ENCODE measurements at regions not wholly inside any gene's neighbourhood (a gene's known extent, or its start where the extent isn't known, plus 50 kb on each side); places are given as distances from the start of the nearest gene placed in this dataset.

- WGBS, 3 donors = 68 to 69% (median 69%) methylated on average over 5 of the region's 5 CpGs
- no peaks in the 10 kb centered on the region for H3K36me3 ChIP-seq
- no peaks in the 10 kb centered on the region for H3K4me1 ChIP-seq (ENCODE audit: insufficient read depth)
- H3K27me3 ChIP-seq = no peaks in the 10 kb centered on the region
- H3K27ac ChIP-seq = no peak overlapping the region
- TF ChIP-seq EP300 (IDR thresholded peaks at IDR 0.05) (no peak), POLR2A (IDR thresholded peaks at IDR 0.05) (no peak)
- TF ChIP-seq, protein P1, sequence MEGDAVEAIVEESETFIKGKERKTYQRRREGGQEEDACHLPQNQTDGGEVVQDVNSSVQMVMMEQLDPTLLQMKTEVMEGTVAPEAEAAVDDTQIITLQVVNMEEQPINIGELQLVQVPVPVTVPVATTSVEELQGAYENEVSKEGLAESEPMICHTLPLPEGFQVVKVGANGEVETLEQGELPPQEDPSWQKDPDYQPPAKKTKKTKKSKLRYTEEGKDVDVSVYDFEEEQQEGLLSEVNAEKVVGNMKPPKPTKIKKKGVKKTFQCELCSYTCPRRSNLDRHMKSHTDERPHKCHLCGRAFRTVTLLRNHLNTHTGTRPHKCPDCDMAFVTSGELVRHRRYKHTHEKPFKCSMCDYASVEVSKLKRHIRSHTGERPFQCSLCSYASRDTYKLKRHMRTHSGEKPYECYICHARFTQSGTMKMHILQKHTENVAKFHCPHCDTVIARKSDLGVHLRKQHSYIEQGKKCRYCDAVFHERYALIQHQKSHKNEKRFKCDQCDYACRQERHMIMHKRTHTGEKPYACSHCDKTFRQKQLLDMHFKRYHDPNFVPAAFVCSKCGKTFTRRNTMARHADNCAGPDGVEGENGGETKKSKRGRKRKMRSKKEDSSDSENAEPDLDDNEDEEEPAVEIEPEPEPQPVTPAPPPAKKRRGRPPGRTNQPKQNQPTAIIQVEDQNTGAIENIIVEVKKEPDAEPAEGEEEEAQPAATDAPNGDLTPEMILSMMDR (IDR thresholded peaks at IDR 0.05) = no peak
- no peak overlapping the region for H3K4me3 ChIP-seq
- H3K9me3 ChIP-seq = peaks cover 0 to 10% of the 10 kb centered on the region in 2 donors
- intact Hi-C loops (cut with DNase I) = no loop called here
- no peak for DNase-seq
These were observed 256.5 kb upstream of the TNRC6C start for GRCh38 chr17:77701996-77702395.

DNA sequence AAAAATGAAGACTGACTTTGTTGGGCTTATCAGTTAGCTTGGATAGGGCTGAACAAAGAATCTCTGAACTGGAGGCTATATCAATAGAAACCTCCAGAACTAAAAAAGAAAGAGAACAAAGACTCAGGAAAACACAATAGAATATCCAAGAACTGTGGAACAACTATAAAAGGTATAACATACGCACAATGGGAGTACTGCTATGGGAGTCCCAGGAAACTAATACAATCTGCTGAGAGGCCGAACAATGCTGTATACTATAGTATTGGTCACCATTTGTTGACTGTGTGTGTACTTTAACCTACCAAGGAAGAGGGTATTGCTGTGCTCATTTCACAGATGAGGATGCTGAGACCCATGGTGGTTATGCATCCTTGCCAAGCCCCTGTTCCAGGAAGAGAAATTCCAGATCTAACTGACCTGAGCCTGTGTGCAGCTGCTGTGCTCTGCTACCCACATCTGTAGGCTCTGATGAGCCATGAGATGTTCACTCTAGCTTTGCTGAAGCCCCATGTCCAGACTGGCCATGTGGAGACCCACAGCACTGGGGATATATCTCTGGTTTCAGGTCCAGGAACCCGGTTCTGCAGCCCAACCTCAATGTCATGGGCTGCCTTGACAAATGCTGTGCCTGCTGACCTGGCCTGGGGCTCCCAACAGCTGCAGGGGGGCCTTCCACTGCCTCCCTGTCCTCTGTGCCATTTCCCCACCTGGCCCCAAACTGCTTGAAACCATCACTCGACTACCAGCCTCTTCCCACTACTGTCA, 254.3 kb upstream of the TNRC6C start:
- H3K9me3 ChIP-seq = peaks cover 0 to 10% of the 10 kb centered on the region in 2 donors
- intact Hi-C loops (cut with DNase I) = no loop called here
- 73 to 76% (median 74%) methylated on average over 4 of the region's 4 CpGs for WGBS, 3 donors

GRCh38 chr17:77706938-77707337, 251.6 kb upstream of the TNRC6C start:
- 81 to 85% (median 83%) methylated on average over 6 of the region's 6 CpGs for WGBS, 3 donors
- TF ChIP-seq, protein P1 (IDR thresholded peaks at IDR 0.05) = no peak
- TF ChIP-seq EP300 (IDR thresholded peaks at IDR 0.05) (no peak), POLR2A (IDR thresholded peaks at IDR 0.05) (no peak)

More for the DNA sequence above, 254.3 kb upstream of the TNRC6C start:
- Histone ChIP-seq H3K36me3 (no peaks in the 10 kb centered on the region), H3K4me3 (no peak overlapping the region), H3K27me3 (no peaks in the 10 kb centered on the region), H3K27ac (no peak overlapping the region), H3K4me1 (ENCODE audit: insufficient read depth) (no peaks in the 10 kb centered on the region)
- no peak for TF ChIP-seq EP300 (IDR thresholded peaks at IDR 0.05)
- TF ChIP-seq, protein P1 (IDR thresholded peaks at IDR 0.05) = no peak
- TF ChIP-seq POLR2A (IDR thresholded peaks at IDR 0.05) = no peak
- no peak for DNase-seq

DNA sequence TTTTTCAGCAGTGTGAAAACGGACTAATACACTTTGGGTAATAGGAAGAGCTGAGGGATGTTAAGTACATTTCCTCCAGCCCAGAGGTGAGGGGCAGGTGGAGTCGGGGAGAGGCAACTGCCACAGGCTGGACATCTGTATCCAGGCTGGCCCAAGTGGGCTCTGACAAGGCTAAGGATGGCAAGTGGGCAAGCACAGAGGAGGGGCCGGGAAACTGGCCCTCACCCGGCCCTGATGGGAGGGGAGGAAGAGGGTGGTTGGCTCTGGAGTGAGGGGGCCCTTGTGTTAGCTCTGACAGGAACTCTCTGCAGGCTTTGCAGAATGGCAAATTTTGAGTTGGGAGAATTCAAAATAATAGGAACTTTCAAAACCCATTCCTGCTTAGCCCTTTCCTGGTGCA, 251.0 kb upstream of the TNRC6C start:
- Histone ChIP-seq H3K9me3 (peaks cover 0 to 10% of the 10 kb centered on the region in 2 donors), H3K27ac (no peak overlapping the region), H3K36me3 (no peaks in the 10 kb centered on the region), H3K4me3 (no peak overlapping the region), H3K27me3 (no peaks in the 10 kb centered on the region), H3K4me1 (ENCODE audit: insufficient read depth) (no peaks in the 10 kb centered on the region)
- 81 to 91% (median 84%) methylated on average over 4 of the region's 4 CpGs for WGBS, 3 donors
- TF ChIP-seq EP300 (IDR thresholded peaks at IDR 0.05) = no peak
- TF ChIP-seq, protein P1 (IDR thresholded peaks at IDR 0.05) = no peak
- TF ChIP-seq POLR2A (IDR thresholded peaks at IDR 0.05) = no peak
- intact Hi-C loops (cut with DNase I) = no loop called here
- DNase-seq = no peak

More at GRCh38 chr17:77706938-77707337, 251.6 kb upstream of the TNRC6C start:
- Histone ChIP-seq H3K9me3 (peaks cover 0 to 10% of the 10 kb centered on the region in 2 donors), H3K27me3 (no peaks in the 10 kb centered on the region), H3K27ac (no peak overlapping the region), H3K36me3 (no peaks in the 10 kb centered on the region), H3K4me1 (ENCODE audit: insufficient read depth) (no peaks in the 10 kb centered on the region), H3K4me3 (no peak overlapping the region)
- intact Hi-C loops (cut with DNase I) = no loop called here
- no peak for DNase-seq
